MM.1S (cell line): ENCODE measurements at regions not wholly inside any gene's neighbourhood (a gene's known extent, or its start where the extent isn't known, plus 50 kb on each side); places are given as distances from the start of the nearest gene placed in this dataset.

Experiments
- DNase-seq: peaks from one replicate; pipeline ENCODE4 v3.0.0-alpha.2; 2015
- H2AFZ ChIP-seq: fragments of 300-600 bp; sonication (generic); 2 replicates; pipeline ENCODE4 v1.6.0; 2016; ENCODE audit warnings: antibody characterized with exemption, low read length
- H3F3A ChIP-seq: fragments of 300-600 bp; sonication (generic); 2 replicates; pipeline ENCODE4 v1.6.1; 2016; ENCODE audit warnings: mild to moderate bottlenecking, antibody characterized with exemption, low read length, moderate library complexity, mixed read lengths; ENCODE audit not compliant: insufficient read depth
- H3K27ac ChIP-seq: fragments of 300-600 bp; sonication (generic); 2 replicates; pipeline ENCODE4 v1.5.1; 2016; ENCODE audit warnings: mild to moderate bottlenecking, low read length
- H3K27me3 ChIP-seq: fragments of 300-600 bp; sonication (generic); replicated peaks from 2 replicates; pipeline ENCODE4 v1.6.0; 2016; ENCODE audit warnings: low read length; ENCODE audit not compliant: insufficient read depth
- H3K36me3 ChIP-seq: fragments of 300-600 bp; sonication (generic); replicated peaks from 2 replicates; pipeline ENCODE4 v1.6.1; 2016; ENCODE audit warnings: mild to moderate bottlenecking, low read length, mixed read lengths; ENCODE audit not compliant: insufficient read depth
- H3K4me1 ChIP-seq: fragments of 300-600 bp; sonication (generic); 2 replicates; pipeline ENCODE4 v1.6.1; 2016; ENCODE audit warnings: low read length, mixed read lengths
- H3K4me2 ChIP-seq: fragments of 300-600 bp; sonication (generic); 2 replicates; pipeline ENCODE4 v1.6.0; 2016; ENCODE audit warnings: low read depth, low read length
- H3K4me3 ChIP-seq: fragments of 300-600 bp; sonication (generic); 2 replicates; pipeline ENCODE4 v1.5.1; 2016; ENCODE audit warnings: low read length, mixed read lengths
- H3K79me2 ChIP-seq: fragments of 300-600 bp; sonication (generic); 2 replicates; pipeline ENCODE4 v1.6.1; 2016; ENCODE audit warnings: mixed run types, low read length, mixed read lengths
- H3K9ac ChIP-seq: fragments of 300-600 bp; sonication (generic); 2 replicates; pipeline ENCODE4 v1.6.1; 2016; ENCODE audit warnings: low read length, mixed read lengths
- H3K9me2 ChIP-seq: fragments of 300-600 bp; sonication (generic); replicated peaks from 2 replicates; pipeline ENCODE4 v1.6.1; 2016; ENCODE audit warnings: mild to moderate bottlenecking, low read length, mixed read lengths; ENCODE audit not compliant: insufficient read depth
- H3K9me3 ChIP-seq: fragments of 300-600 bp; sonication (generic); replicated peaks from 2 replicates; pipeline ENCODE4 v1.6.1; 2016; ENCODE audit warnings: mild to moderate bottlenecking, low read length, mixed read lengths; ENCODE audit not compliant: insufficient read depth
- H4K20me1 ChIP-seq: fragments of 300-600 bp; sonication (generic); 2 replicates; pipeline ENCODE4 v1.6.1; 2016; ENCODE audit warnings: mild to moderate bottlenecking, low read length, moderate library complexity, mixed read lengths; ENCODE audit not compliant: insufficient read depth
- EZH2 ChIP-seq: fragments of 300-600 bp; sonication (generic); optimal IDR thresholded peaks from 2 replicates; pipeline ENCODE3; 2017; ENCODE audit warnings: low read depth, mild to moderate bottlenecking, antibody characterized with exemption, low read length, mixed read lengths
- EZH2phosphoT487 ChIP-seq: fragments of 300-600 bp; sonication (generic); IDR thresholded peaks from 2 replicates; pipeline ENCODE4 v1.6.1; 2018; ENCODE audit warnings: antibody characterized with exemption, low read length
- TF ChIP-seq, protein P1 (sequence below): fragments of 300-600 bp; sonication (generic); IDR thresholded peaks from 2 replicates; pipeline ENCODE4 v1.5.1; 2016; ENCODE audit warnings: antibody characterized with exemption, low read length, mixed read lengths

GRCh38 chr13:50449465-50449864 lies 394.0 kb downstream of the DLEU7 start:
- no peak for DNase-seq
- no peaks in the 10 kb centered on the region for H3K9me3 ChIP-seq
- no peaks in the 10 kb centered on the region for H3K79me2 ChIP-seq
- H3K4me3 ChIP-seq, result no peak overlapping the region
- H3K27me3 ChIP-seq, result no peaks in the 10 kb centered on the region
- no peaks in the 10 kb centered on the region for H3K36me3 ChIP-seq
- no peak overlapping the region for H3K4me2 ChIP-seq
- no peak overlapping the region for H2AFZ ChIP-seq
- no peaks in the 10 kb centered on the region for H3K4me1 ChIP-seq
- no peak overlapping the region for H3K9ac ChIP-seq
- no peaks in the 10 kb centered on the region for H4K20me1 ChIP-seq
- H3F3A ChIP-seq, result no peaks in the 10 kb centered on the region
- H3K9me2 ChIP-seq, result no peaks in the 10 kb centered on the region
- TF ChIP-seq EZH2phosphoT487, result no peak
- TF ChIP-seq, protein P1, sequence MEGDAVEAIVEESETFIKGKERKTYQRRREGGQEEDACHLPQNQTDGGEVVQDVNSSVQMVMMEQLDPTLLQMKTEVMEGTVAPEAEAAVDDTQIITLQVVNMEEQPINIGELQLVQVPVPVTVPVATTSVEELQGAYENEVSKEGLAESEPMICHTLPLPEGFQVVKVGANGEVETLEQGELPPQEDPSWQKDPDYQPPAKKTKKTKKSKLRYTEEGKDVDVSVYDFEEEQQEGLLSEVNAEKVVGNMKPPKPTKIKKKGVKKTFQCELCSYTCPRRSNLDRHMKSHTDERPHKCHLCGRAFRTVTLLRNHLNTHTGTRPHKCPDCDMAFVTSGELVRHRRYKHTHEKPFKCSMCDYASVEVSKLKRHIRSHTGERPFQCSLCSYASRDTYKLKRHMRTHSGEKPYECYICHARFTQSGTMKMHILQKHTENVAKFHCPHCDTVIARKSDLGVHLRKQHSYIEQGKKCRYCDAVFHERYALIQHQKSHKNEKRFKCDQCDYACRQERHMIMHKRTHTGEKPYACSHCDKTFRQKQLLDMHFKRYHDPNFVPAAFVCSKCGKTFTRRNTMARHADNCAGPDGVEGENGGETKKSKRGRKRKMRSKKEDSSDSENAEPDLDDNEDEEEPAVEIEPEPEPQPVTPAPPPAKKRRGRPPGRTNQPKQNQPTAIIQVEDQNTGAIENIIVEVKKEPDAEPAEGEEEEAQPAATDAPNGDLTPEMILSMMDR, result no peak
- H3K27ac ChIP-seq, result no peak overlapping the region

- no peaks in the 10 kb centered on the region for H3K27me3 ChIP-seq
- no peak overlapping the region for H2AFZ ChIP-seq
- no peak overlapping the region for H3K9ac ChIP-seq
- H3K36me3 ChIP-seq, result no peaks in the 10 kb centered on the region
- DNase-seq, result no peak
- no peaks in the 10 kb centered on the region for H3K9me3 ChIP-seq
- H3K4me1 ChIP-seq, result no peaks in the 10 kb centered on the region
- TF ChIP-seq, protein P1, result no peak
- no peak for TF ChIP-seq EZH2phosphoT487
- no peak for TF ChIP-seq EZH2
- H3K4me3 ChIP-seq, result no peak overlapping the region
- no peak overlapping the region for H3K27ac ChIP-seq
- no peaks in the 10 kb centered on the region for H3K9me2 ChIP-seq
- no peaks in the 10 kb centered on the region for H4K20me1 ChIP-seq
- H3K79me2 ChIP-seq, result no peaks in the 10 kb centered on the region
- H3F3A ChIP-seq, result no peaks in the 10 kb centered on the region
- no peak overlapping the region for H3K4me2 ChIP-seq
These were observed 393.2 kb downstream of the DLEU7 start for GRCh38 chr13:50450279-50450678.

- no peaks in the 10 kb centered on the region for H3K9me2 ChIP-seq
- H2AFZ ChIP-seq, result no peak overlapping the region
- H3K9me3 ChIP-seq, result no peaks in the 10 kb centered on the region
- no peak overlapping the region for H3K9ac ChIP-seq
- H3K79me2 ChIP-seq, result no peaks in the 10 kb centered on the region
- H3K4me2 ChIP-seq, result no peak overlapping the region
- H3K4me1 ChIP-seq, result no peaks in the 10 kb centered on the region
- TF ChIP-seq, protein P1, result no peak
- TF ChIP-seq EZH2 (no peak), EZH2phosphoT487 (no peak)
- H3F3A ChIP-seq, result no peaks in the 10 kb centered on the region
- no peaks in the 10 kb centered on the region for H3K36me3 ChIP-seq
- DNase-seq, result no peak
- no peaks in the 10 kb centered on the region for H4K20me1 ChIP-seq
- no peak overlapping the region for H3K27ac ChIP-seq
- no peak overlapping the region for H3K4me3 ChIP-seq
- H3K27me3 ChIP-seq, result no peaks in the 10 kb centered on the region
These were observed 391.9 kb downstream of the DLEU7 start for GRCh38 chr13:50451609-50452008.

GRCh38 chr13:50452028-50452427 lies 391.5 kb downstream of the DLEU7 start:
- Histone ChIP-seq H3K27me3 (no peaks in the 10 kb centered on the region), H3K9me3 (no peaks in the 10 kb centered on the region), H3K4me1 (no peaks in the 10 kb centered on the region), H2AFZ (no peak overlapping the region), H3K9me2 (no peaks in the 10 kb centered on the region), H3K4me3 (no peak overlapping the region), H3F3A (no peaks in the 10 kb centered on the region), H3K36me3 (no peaks in the 10 kb centered on the region), H3K4me2 (no peak overlapping the region), H4K20me1 (no peaks in the 10 kb centered on the region), H3K79me2 (no peaks in the 10 kb centered on the region), H3K27ac (no peak overlapping the region), H3K9ac (no peak overlapping the region)
- DNase-seq, result no peak
- no peak for TF ChIP-seq EZH2
- TF ChIP-seq, protein P1, result no peak
- no peak for TF ChIP-seq EZH2phosphoT487
